Activated T-cell treated with anti-CD3 and anti-CD28 coated beads, Interleukin-2, amount 50 U/mL, for 48 hours (primary cell): ENCODE measurements at regions not wholly inside any gene's neighbourhood (a gene's known extent, or its start where the extent isn't known, plus 50 kb on each side); places are given as distances from the start of the nearest gene placed in this dataset.
"Not testable (repeated sequence)": the region's sequence is repeated elsewhere in the genome, so short reads cannot be mapped to it uniquely, and the experiment has no call there.

Source experiments
- DNase-seq, 2 experiments: peaks; one replicate each; pipeline ENCODE4 v3.0.0-alpha.2; 2020

- DNase-seq: no peak
Measured at GRCh38 chr10:113475381-113475807, 77.5 kb upstream of the HABP2 start.

DNA sequence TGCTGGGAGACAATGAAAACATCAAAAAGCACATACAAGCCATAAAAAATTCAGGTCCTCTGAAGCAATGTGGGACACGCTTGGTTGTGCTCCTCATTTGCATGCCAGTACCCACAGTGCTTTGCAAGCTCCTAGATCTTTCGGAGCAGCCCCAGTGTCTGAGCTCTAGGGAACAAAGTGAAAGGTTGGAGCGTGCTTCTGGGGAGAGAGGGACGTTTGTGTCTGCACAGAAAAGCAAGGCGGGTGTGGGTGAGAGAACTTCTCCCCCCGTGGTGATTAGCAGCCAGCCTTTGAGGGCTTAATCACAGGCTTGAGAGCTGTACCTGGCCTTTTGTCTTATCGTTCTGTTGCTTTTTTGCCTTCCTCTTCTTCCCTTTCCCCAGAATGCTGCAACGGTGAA, 76.7 kb upstream of the HABP2 start:
- no peak for DNase-seq

DNA sequence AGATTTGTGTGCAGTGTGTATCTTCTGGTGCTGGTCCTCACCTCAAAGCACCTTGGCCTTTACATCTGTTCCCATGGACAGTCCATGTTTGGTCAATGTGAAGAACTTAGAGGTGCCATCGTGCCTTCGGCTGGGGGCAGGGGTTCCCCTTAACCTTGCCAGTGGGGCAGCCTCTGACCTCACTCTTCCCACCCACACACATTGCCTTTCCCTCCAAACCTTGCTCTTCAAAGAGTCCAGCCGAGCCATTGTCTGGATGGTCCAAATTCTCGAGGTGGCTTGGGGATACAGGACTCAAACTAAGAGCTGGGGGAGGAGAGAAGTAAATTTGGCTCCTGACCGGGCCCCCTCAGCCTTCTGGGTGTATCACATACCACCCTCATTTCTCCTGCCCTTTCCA, 76.2 kb upstream of the HABP2 start:
- no peak for DNase-seq

- DNase-seq: no peak
Measured at GRCh38 chr10:113477451-113477850, 75.4 kb upstream of the HABP2 start.

DNA sequence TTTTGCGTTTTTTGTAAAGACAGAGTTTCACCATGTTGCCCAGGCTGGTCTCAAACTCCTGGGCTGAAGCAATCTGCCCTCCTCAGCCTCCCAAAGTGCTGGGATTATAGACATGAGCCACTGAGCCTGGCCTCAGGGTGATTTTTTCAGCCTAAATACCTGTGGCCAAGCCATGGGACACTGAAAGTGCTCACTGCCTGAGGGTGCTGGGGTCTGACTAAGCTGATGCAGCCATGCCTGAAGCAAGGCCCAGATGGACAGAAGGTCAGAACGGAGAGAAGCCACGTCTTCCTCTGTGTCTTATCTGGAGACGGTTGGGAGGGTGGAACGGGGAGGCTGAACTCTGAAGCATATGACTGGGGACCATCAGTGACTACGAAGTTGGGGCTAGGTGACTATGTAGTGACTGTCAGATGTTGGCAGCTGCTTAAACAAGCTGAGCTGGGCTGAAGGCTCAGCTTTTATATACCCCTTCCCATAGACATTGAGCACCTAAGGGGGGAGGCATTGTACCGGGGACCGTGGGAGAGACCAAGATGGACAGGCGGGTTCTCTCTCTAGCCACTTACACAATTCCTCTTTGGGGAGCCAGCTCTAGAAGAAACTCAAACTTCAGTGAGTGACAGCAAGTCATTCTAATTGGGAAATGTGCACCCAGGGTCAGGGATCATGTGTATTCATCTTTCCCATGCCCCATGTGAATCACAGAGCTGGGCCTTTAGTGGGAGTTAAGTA, 73.3 kb upstream of the HABP2 start:
- DNase-seq: no peak

- DNase-seq: no peak
Measured at GRCh38 chr10:113480081-113480360, 72.8 kb upstream of the HABP2 start.

DNA sequence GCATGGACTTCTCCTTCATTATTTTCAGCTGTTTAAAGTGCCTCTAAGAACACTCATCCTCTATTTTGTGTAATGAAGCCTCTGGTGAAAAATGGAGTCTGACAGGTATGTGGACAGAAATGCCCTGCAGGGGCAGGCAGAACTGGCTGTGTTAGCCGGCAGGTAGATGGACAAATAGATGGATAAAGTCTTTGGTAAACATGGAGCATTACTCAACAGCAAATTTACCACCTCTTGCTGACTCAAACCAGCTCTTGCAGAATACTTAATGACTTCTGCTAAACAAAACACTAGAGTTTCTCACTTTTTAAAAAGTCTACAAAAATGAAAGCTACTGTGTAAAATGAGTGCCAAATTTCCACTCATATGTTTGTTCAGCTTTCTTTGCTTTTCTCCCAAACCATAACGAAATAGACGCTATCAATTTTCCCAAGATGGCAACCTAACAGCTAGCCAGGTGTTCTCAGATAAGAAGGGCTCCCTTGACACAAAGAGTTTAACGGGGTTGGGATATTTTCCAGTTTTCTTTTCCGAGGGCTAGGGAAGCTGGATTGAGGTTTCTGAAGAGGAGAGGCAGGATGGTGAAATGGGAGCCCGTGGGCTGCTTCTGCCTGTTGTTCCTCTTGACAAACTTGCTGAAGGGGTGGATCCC, 71.9 kb upstream of the HABP2 start:
- DNase-seq: no peak

- no peak for DNase-seq
Measured at GRCh38 chr10:113484487-113484886, 68.4 kb upstream of the HABP2 start.

GRCh38 chr10:113485736-113486135, 67.1 kb upstream of the HABP2 start:
- DNase-seq: no peak

DNA sequence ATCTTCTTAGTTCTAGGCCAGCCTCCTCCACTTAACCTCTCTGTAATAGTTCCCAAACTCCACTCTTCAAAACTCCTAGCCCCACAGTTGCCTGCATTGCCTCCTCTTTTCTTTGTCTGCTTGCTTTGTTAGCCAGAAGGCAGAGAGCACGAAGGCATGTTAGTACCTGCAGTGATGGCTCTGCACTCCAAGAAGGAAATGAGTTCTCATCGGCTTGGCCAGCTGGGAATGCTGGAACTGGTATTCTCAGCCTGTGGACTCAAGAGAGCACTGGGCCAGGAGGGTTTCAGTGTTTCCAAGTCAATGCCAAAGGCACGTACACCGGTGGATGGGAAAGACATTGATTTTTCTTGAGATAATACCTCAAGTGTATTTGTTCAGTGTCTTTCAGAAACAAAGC, 66.3 kb upstream of the HABP2 start:
- no peak for DNase-seq

DNA sequence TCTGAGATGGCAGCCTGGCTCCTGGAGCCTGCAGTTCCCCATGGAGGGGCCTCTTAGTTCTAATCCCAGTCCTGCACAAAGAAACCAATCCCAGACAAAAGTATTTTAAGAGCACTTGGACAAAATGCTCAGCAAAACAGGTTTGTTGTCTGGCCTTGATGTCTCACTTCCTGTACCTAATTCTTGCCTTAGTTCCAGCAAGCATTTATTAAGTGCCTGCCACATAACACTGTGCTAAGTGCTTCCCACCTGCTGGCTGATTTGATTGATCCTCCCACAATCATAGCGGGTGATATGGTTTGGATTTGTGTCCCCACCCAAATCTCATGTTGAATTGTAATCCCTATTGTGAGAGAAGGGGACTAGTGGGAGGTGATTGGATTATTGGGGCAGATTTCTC, 65.7 kb upstream of the HABP2 start:
- DNase-seq: no peak

DNA sequence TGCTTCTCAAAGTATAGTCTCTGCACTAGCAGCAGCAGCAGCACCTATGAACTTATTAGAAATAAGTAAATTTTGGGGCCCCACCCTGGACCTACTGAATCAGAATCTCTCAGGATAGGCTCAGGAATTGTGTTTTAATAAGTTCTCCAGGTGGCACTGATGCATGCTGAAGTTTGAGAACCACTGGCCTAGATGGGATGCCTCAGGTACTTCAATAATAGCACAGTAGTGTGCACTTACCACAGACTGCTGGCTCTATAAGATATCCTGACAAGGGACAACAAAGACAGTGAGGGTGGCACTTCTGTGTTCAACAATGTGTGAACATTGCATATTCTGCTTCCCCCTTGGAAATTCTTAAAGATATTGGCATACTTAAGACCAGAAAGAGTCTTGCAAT, 64.7 kb upstream of the HABP2 start:
- DNase-seq: no peak

DNA sequence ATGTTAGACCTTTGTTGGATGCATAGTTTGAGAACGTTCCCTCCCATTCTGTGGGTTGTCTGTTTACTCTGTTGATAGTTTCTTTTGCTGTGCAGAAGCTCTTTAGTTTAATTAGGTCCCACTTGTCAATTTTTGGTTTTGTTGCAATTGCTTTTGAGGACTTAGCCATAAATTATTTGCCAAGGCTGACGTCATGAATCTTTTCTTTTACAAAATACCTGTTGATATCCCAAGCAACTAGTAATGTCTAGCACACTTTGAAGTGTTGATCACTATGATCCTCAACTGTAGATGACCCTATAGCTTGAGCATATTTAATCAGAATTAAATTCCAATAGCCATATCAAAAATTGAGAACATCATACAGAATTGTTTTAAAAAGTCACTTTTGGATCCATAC, 63.3 kb upstream of the HABP2 start:
- DNase-seq: not testable (repeated sequence)

DNA sequence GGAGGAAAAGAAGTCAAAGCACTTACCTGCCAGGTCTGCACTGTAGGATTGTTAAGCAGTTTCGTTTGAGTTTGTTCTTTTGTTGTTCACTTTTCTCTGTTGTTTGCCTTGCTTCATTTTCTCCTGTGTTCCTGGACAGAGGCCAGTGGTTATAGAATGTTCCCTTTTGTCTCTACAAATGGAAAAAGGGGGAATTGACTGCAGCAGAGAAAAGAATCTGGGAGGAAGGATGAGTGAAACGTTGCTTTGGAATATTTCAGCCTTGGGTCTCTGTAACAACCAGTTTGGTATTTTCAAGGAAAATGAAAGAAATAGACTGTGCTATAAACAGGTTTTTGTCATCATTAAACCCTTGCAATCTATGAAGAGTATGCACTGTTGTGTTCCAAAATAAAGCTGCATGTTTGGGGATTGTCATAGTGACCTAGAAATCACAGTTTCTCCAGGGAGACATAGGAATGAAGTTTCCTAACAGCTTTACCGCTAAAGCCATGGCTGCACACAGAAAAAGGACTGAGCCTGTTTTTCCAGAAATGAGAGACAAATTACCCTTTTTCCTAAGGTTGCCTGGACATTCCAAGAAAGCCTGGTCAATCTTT, 60.8 kb upstream of the HABP2 start:
- DNase-seq: no peak

- no peak for DNase-seq
Measured at GRCh38 chr10:113493195-113493594, 59.7 kb upstream of the HABP2 start.

DNA sequence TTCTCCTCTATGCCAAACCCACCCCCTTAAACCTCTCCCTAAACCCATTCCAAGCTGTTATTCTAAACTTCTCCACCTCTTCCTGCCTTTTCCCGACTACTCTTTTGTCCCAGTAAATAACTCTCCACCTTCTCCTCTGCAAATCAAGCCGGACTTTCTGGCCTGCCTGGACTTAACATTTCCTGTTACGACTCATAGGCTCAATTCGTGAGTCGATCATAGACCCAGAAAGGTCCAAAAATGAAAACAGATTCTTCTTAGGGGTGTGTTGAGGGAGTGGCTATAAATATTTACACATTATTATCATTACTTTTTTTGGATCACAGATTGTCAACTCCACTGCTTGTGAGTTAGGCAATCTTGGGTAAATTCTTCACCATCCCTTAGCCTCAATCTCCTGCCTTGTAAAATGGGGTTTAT, 59.0 kb upstream of the HABP2 start:
- no peak for DNase-seq

DNA sequence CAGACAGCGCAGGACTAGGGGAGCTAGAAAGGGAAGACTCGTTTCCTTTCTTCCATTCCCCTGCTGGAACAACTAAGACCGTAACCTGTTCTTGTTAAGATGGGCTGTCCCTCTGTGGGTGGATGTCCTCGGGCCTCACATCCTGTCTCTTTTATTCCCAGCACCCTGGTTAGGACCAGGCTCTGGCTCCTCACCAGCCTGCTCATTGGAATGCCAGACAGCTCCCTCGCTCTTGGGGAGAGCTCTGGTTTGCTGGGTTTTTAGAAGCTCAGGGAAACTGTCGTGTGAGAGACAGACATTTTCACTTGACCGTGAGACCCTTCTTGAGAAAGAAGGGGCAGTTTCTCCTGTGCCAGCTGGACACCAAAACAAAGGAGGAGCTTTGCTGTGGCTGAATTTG, 58.1 kb upstream of the HABP2 start:
- no peak for DNase-seq

GRCh38 chr10:113495553-113495952, 57.3 kb upstream of the HABP2 start:
- no peak for DNase-seq

DNA sequence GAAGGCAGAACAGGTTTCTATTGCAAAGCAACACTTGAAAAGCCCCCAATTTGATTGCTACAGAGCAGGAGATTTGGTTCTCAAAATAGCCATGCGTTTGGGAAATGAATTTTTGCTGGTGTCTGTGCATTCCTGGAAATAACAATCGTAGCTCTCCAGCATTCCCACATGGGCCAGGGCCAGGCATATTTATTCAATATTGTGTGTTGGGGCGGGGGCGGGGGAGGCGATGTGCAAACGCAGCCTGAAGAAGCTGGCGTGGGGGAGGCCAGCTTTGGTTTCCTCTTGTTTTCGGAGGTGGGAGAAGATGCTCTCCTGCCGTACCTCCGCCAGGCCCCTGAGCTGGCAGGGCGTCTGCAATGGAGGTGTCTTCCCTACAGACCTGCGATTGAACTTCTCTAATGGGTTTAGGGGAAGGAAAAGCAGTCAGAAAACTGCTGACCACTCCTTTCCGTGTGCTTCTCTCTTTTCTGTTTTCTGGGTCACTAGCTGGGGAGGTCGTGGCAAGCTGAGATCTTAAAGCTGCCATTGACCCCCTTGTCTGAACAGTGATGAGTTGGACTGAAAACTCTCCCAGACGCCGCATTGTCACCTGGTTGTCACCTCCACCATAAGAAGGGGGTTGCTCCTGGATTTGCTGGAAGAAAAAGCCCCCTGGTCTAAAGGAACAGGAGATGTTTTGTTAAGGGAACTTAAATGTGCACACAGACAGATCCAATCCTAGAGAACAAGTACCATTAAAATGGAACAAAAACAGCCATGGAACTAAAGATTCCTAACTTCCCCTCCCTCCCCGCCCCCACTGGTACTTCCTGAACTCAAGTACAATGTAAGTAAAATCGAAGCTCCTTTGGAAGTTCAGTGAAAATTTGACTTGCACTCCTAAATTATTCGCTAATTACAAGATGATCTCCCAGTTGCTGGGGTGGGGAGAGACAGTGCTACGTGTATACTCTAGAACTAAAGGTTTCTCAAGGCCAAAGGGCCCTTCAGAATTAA, 56.4 kb upstream of the HABP2 start:
- no peak for DNase-seq

DNA sequence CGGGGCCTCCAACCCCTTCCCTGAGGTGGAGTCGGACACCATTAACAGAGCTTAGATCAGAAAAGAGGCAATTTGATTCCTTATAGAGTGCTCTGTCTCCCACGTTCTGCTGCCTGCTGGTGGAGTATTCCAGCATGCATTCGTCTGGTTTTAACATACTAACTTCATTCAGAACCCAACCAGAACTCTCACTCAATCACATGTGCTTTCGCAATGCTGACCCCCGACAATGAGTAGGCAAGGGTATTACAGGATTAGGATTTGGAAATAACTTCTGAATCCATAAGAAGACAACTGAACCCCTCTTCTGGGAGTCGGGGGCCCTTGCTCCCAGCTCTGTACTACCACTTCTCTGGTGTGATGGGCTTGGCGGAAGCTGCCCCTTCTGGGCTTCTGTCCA, 55.7 kb upstream of the HABP2 start:
- DNase-seq: no peak

DNA sequence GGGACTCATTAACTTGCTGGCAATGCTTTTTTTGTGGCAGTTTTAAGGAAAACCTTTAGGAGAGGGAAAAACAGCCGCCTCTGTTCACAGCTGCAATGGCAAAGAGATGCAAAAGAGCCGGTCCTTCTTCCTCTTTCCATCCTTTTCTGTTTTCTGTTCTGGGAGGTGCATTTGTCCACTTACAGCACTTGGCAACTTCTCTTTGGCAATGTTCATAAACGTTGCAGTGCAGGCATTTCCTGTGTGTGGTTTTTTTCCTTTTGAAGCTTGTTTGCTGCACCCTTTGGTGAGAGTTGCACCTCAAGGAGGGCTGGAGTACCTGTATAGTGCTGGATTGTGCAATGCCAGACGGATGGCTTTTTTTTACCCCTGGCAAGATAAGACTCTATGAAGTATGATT, 53.9 kb upstream of the HABP2 start:
- DNase-seq: no peak

DNA sequence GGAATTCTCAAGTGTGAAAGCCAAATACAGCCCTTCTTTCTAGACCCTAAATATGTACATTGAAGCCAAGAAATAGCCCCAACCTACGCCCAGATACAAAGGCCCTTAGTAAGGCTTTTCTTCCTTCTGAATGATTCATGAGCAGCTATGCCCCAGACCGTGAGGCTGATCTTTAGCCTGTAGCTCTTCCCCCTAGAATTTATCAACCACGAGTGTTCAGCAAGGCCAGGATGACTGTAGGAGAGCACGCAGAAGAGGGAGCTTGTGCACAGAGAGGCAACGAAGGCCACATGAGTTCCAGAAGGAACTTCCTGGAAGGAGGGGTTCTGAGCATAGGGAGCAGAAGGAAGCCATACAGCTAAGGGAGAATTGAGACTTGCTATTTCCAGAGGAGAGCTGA, 53.0 kb upstream of the HABP2 start:
- DNase-seq: no peak

GRCh38 chr10:113501031-113501430, 51.8 kb upstream of the HABP2 start:
- not testable (repeated sequence) for DNase-seq
